Thyroid gland (tissue), 4 donors: ENCODE measurements at regions not wholly inside any gene's neighbourhood (a gene's known extent, or its start where the extent isn't known, plus 50 kb on each side); places are given as distances from the start of the nearest gene placed in this dataset.

Experiments used
- POLR2A ChIP-seq, 2 donors: fragments of 450-650 bp; IDR thresholded peaks; one replicate each; pipeline ENCODE4 v1.6.1; 2017; ENCODE audit warnings: antibody characterized with exemption in 2 of 2, mild to moderate bottlenecking in 2 of 2, moderate library complexity in 1 of 2
- TF ChIP-seq, protein P1 (sequence below), 6 experiments: fragments of 200-600 bp in 3 of 6; fragments of 450-650 bp in 3 of 6; sonication (generic) in 3 of 6; IDR thresholded peaks; one replicate each; pipeline ENCODE4 v1.5.1; 2016 to 2019; ENCODE audit warnings: antibody characterized with exemption in 6 of 6, mild to moderate bottlenecking in 2 of 6, inconsistent platforms in 1 of 6, moderate library complexity in 1 of 6

DNA sequence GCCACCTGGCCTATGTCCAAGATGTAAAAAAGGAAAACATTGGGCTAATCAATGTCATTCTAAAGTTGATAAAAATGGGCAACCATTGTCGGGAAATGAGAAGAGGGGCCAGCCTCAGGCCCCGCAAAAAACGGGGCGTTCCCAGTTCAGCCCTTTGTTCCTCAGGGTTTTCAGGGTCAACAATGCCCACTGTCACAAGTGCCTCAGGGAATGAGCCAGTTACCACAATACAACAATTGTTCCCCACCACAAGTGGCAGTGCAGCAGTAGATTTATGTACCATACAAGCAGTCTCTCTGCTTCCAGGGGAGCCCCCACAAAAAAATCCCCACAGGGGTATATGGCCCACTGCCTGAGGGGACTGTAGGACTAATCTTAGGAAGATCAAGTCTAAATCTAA, 112.5 kb downstream of the ZNF486 start:
- TF ChIP-seq, protein P1, sequence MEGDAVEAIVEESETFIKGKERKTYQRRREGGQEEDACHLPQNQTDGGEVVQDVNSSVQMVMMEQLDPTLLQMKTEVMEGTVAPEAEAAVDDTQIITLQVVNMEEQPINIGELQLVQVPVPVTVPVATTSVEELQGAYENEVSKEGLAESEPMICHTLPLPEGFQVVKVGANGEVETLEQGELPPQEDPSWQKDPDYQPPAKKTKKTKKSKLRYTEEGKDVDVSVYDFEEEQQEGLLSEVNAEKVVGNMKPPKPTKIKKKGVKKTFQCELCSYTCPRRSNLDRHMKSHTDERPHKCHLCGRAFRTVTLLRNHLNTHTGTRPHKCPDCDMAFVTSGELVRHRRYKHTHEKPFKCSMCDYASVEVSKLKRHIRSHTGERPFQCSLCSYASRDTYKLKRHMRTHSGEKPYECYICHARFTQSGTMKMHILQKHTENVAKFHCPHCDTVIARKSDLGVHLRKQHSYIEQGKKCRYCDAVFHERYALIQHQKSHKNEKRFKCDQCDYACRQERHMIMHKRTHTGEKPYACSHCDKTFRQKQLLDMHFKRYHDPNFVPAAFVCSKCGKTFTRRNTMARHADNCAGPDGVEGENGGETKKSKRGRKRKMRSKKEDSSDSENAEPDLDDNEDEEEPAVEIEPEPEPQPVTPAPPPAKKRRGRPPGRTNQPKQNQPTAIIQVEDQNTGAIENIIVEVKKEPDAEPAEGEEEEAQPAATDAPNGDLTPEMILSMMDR (IDR thresholded peaks at IDR 0.05) = no peak
- no peak for TF ChIP-seq POLR2A (IDR thresholded peaks at IDR 0.05)
